Cardiac muscle cell (in vitro differentiated cells and primary cell): ENCODE measurements at regions not wholly inside any gene's neighbourhood (a gene's known extent, or its start where the extent isn't known, plus 50 kb on each side); places are given as distances from the start of the nearest gene placed in this dataset.
"Not testable (repeated sequence)": the region's sequence is repeated elsewhere in the genome, so short reads cannot be mapped to it uniquely, and the experiment has no call there.

Experiments used
- DNase-seq, 2 donors: peaks; one replicate each; pipeline versions ENCODE4 v3.0.0 to v3.0.0-alpha.2; 2010 to 2017; ENCODE audit warnings: low read depth in 1 of 2, low spot score in 1 of 2
- H3K27ac ChIP-seq: fragments of 200-600 bp; sonication (generic); 2 replicates; pipeline ENCODE4 v1.5.1; 2016
- H3K27me3 ChIP-seq: fragments of 200-600 bp; sonication (generic); 2 replicates; pipeline ENCODE4 v1.6.0; 2016; ENCODE audit warnings: control low read depth
- H3K36me3 ChIP-seq: fragments of 200-600 bp; sonication (generic); 2 replicates; pipeline ENCODE4 v1.5.1; 2016; ENCODE audit warnings: control low read depth
- H3K4me1 ChIP-seq: fragments of 200-600 bp; sonication (generic); 2 replicates; pipeline ENCODE4 v1.8.1; 2017; ENCODE audit warnings: low read depth, mild to moderate bottlenecking, mixed run types
- H3K4me3 ChIP-seq: fragments of 200-600 bp; sonication (generic); 2 replicates; pipeline ENCODE4 v1.5.1; 2016; ENCODE audit warnings: mild to moderate bottlenecking
- H3K9me3 ChIP-seq: fragments of 200-600 bp; sonication (generic); 2 replicates; pipeline ENCODE4 v1.5.1; 2017; ENCODE audit warnings: low read depth, mild to moderate bottlenecking, control low read depth
- CTCF ChIP-seq: IDR thresholded peaks from 2 replicates; pipeline ENCODE4 v1.5.1; 2012; ENCODE audit warnings: low read depth, mild to moderate bottlenecking, low read length

GRCh38 chr5:25439025-25439424, 794.2 kb upstream of the CDH10 start:
- no peak overlapping the region for H3K4me3 ChIP-seq
- no peaks in the 10 kb centered on the region for H3K36me3 ChIP-seq
- no peaks in the 10 kb centered on the region for H3K27me3 ChIP-seq
- DNase-seq = no peak
- no peaks in the 10 kb centered on the region for H3K9me3 ChIP-seq
- no peaks in the 10 kb centered on the region for H3K4me1 ChIP-seq
- no peak overlapping the region for H3K27ac ChIP-seq
- no peak for TF ChIP-seq CTCF

- not testable (repeated sequence) for DNase-seq, H3K27ac ChIP-seq, H3K36me3 ChIP-seq, H3K4me1 ChIP-seq, H3K27me3 ChIP-seq, H3K4me3 ChIP-seq, H3K9me3 ChIP-seq
Observed at GRCh38 chr5:25438375-25438774, 793.6 kb upstream of the CDH10 start.

- Histone ChIP-seq H3K36me3 (no peaks in the 10 kb centered on the region), H3K4me1 (no peaks in the 10 kb centered on the region), H3K27me3 (no peaks in the 10 kb centered on the region), H3K9me3 (no peaks in the 10 kb centered on the region), H3K4me3 (no peak overlapping the region), H3K27ac (no peak overlapping the region)
- TF ChIP-seq CTCF = no peak
- no peak for DNase-seq
Observed at GRCh38 chr5:25436452-25436851, 791.7 kb upstream of the CDH10 start.

GRCh38 chr5:25435882-25436281, 791.1 kb upstream of the CDH10 start:
- H3K4me1 ChIP-seq = no peaks in the 10 kb centered on the region
- no peak for TF ChIP-seq CTCF
- H3K9me3 ChIP-seq = no peaks in the 10 kb centered on the region
- no peak for DNase-seq
- no peak overlapping the region for H3K4me3 ChIP-seq
- no peak overlapping the region for H3K27ac ChIP-seq
- H3K27me3 ChIP-seq = no peaks in the 10 kb centered on the region
- no peaks in the 10 kb centered on the region for H3K36me3 ChIP-seq

- Histone ChIP-seq H3K4me3 (no peak overlapping the region), H3K27me3 (no peaks in the 10 kb centered on the region), H3K27ac (no peak overlapping the region), H3K4me1 (no peaks in the 10 kb centered on the region), H3K9me3 (no peaks in the 10 kb centered on the region), H3K36me3 (no peaks in the 10 kb centered on the region)
- no peak for DNase-seq
- TF ChIP-seq CTCF = no peak
Observed at GRCh38 chr5:25427240-25427639, 782.5 kb upstream of the CDH10 start.

- no peak overlapping the region for H3K27ac ChIP-seq
- DNase-seq = no peak
- no peak for TF ChIP-seq CTCF
Observed at GRCh38 chr5:25423271-25423670, 778.5 kb upstream of the CDH10 start.

More at GRCh38 chr5:25423271-25423670, 778.5 kb upstream of the CDH10 start:
- no peak overlapping the region for H3K4me3 ChIP-seq
- no peaks in the 10 kb centered on the region for H3K9me3 ChIP-seq
- H3K36me3 ChIP-seq = no peaks in the 10 kb centered on the region
- H3K4me1 ChIP-seq = no peaks in the 10 kb centered on the region
- no peaks in the 10 kb centered on the region for H3K27me3 ChIP-seq
